NT2/D1 (cell line): ENCODE measurements at regions not wholly inside any gene's neighbourhood (a gene's known extent, or its start where the extent isn't known, plus 50 kb on each side); places are given as distances from the start of the nearest gene placed in this dataset.

Source experiments
- YY1 ChIP-seq: IDR thresholded peaks from 2 replicates; pipeline ENCODE4 v1.6.1; 2011; ENCODE audit not compliant: insufficient read length, insufficient read depth
- ZNF274 ChIP-seq: IDR thresholded peaks from 2 replicates; pipeline ENCODE4 v1.6.1; 2011; ENCODE audit warnings: mild to moderate bottlenecking, low read depth, low read length

GRCh38 chr3:120503727-120504616, 53.2 kb upstream of the FSTL1 start:
- TF ChIP-seq ZNF274 (no peak), YY1 (peak; percentile 15)
